ENCODE measurements at regions not wholly inside any gene's neighbourhood (a gene's known extent, or its start where the extent isn't known, plus 50 kb on each side); places are given as distances from the start of the nearest gene placed in this dataset.
"Not testable (repeated sequence)": the region's sequence is repeated elsewhere in the genome, so short reads cannot be mapped to it uniquely, and the experiment has no call there.

GRCh38 chr5:91283326-91283725, 99.8 kb downstream of the ARRDC3 start:
- no peak for DNase-seq

- no peak for DNase-seq
These were observed 100.9 kb downstream of the ARRDC3 start for GRCh38 chr5:91282210-91282609.

- DNase-seq, result no peak
These were observed 101.7 kb downstream of the ARRDC3 start for GRCh38 chr5:91281401-91281800.

GRCh38 chr5:91280362-91281269, 102.5 kb downstream of the ARRDC3 start:
- DNase-seq, result peak; percentile 93

- DNase-seq, result no peak
These were observed 105.3 kb downstream of the ARRDC3 start for GRCh38 chr5:91277840-91278239.

- no peak for DNase-seq
These were observed 106.0 kb downstream of the ARRDC3 start for GRCh38 chr5:91277093-91277626.

- DNase-seq, result no peak
These were observed 110.3 kb downstream of the ARRDC3 start for GRCh38 chr5:91272858-91273257.

- no peak for DNase-seq
These were observed 111.1 kb downstream of the ARRDC3 start for GRCh38 chr5:91271999-91272398.

- DNase-seq, result no peak
These were observed 113.9 kb downstream of the ARRDC3 start for GRCh38 chr5:91269198-91269597.

- no peak for DNase-seq
These were observed 116.9 kb downstream of the ARRDC3 start for GRCh38 chr5:91266184-91266705.

GRCh38 chr5:91264311-91265051, 118.6 kb downstream of the ARRDC3 start:
- no peak for DNase-seq

- no peak for DNase-seq
These were observed 119.2 kb downstream of the ARRDC3 start for GRCh38 chr5:91263898-91264297.

GRCh38 chr5:91257301-91257700, 125.8 kb downstream of the ARRDC3 start:
- DNase-seq, result no peak

- DNase-seq, result no peak
These were observed 127.0 kb downstream of the ARRDC3 start for GRCh38 chr5:91256142-91256524.

- no peak for DNase-seq
These were observed 127.5 kb downstream of the ARRDC3 start for GRCh38 chr5:91255396-91256141.

- no peak for DNase-seq
These were observed 130.2 kb downstream of the ARRDC3 start for GRCh38 chr5:91252916-91253315.

- DNase-seq, result no peak
These were observed 137.2 kb downstream of the ARRDC3 start for GRCh38 chr5:91245871-91246270.

- no peak for DNase-seq
These were observed 138.1 kb downstream of the ARRDC3 start for GRCh38 chr5:91245074-91245452.

- no peak for DNase-seq
These were observed 138.6 kb downstream of the ARRDC3 start for GRCh38 chr5:91244380-91245073.

GRCh38 chr5:91243852-91244251, 139.3 kb downstream of the ARRDC3 start:
- DNase-seq, result no peak

GRCh38 chr5:91243286-91243685, 139.8 kb downstream of the ARRDC3 start:
- no peak for DNase-seq

GRCh38 chr5:91241460-91241859, 141.7 kb downstream of the ARRDC3 start:
- not testable (repeated sequence) for DNase-seq
